Activated CD8-positive, alpha-beta T cell treated with anti-CD3 and anti-CD28 coated beads for 36 hours (primary cell): ENCODE measurements at regions not wholly inside any gene's neighbourhood (a gene's known extent, or its start where the extent isn't known, plus 50 kb on each side); places are given as distances from the start of the nearest gene placed in this dataset.

ENCODE experiments used
- ATAC-seq: fragments of 200-7000 bp; cut with Tn5 transposase; one replicate; pipeline ENCODE4 v1.10.0; 2021; ENCODE audit warnings: mild to moderate bottlenecking, moderate library complexity
- CTCF ChIA-PET: fragments of 350-600 bp; sonication (Branson Sonifier 250); formaldehyde crosslinking; loops from one replicate; lab custom pipeline; 2021; ENCODE audit warnings: antibody characterized with exemption; lab: Charles Lee
- POLR2A ChIA-PET: fragments of 350-600 bp; sonication (Branson Sonifier 250); formaldehyde crosslinking; loops from one replicate; lab custom pipeline; 2021; ENCODE audit warnings: antibody characterized with exemption; lab: Charles Lee
- DNase-seq: peaks from one replicate; pipeline ENCODE4 v3.0.0-alpha.2; 2020
- H3K27ac Mint-ChIP-seq: one replicate; pipeline ENCODE4 v1.8.0; 2021; ENCODE audit warnings: mild to moderate bottlenecking, mixed read lengths
- H3K27me3 Mint-ChIP-seq: one replicate; pipeline ENCODE4 v1.8.0; 2021; ENCODE audit warnings: mixed read lengths
- H3K36me3 Mint-ChIP-seq: one replicate; pipeline ENCODE4 v1.8.0; 2021; ENCODE audit warnings: low read depth, mixed read lengths
- H3K4me1 Mint-ChIP-seq: one replicate; pipeline ENCODE4 v1.8.0; 2021; ENCODE audit warnings: low read depth, mixed read lengths
- H3K4me3 Mint-ChIP-seq: one replicate; pipeline ENCODE4 v1.8.0; 2021; ENCODE audit warnings: mild to moderate bottlenecking, moderate library complexity, mixed read lengths
- H3K9me3 Mint-ChIP-seq: one replicate; pipeline ENCODE4 v1.8.0; 2021; ENCODE audit warnings: mixed read lengths
- intact Hi-C: fragments of 100-400 bp; cut with micrococcal nuclease; formaldehyde crosslinking; loops from one replicate; pipeline ENCODE4 v1.10.0; 2022
- TF ChIP-seq, protein P1 (sequence below): fragments of 200-600 bp; IDR thresholded peaks from one replicate; pipeline ENCODE4 v1.8.0; 2022; ENCODE audit warnings: antibody characterized with exemption, mild to moderate bottlenecking

DNA sequence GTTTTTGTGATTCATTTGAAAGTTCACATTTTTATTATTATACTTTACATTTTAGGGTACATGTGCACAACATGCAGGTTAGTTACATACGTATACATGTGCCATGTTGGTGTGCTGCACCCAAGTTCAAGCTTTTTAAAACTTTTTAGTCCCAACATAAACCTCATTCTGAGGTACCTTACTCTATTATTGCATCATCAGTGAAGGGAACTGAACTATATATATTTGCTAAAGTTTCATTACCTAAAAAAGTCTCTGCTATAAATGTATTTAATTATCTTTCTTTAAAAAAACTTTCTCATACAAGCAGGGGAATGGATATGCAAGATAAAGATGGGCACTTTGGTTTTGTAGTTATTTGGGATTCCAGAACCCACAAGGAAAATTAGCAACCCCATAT is 931.4 kb upstream of the ADGRL2 start:
- no peaks in the 10 kb centered on the region for H3K36me3 Mint-ChIP-seq
- CTCF ChIA-PET = no interaction called here
- intact Hi-C loops = no loop called here

DNA sequence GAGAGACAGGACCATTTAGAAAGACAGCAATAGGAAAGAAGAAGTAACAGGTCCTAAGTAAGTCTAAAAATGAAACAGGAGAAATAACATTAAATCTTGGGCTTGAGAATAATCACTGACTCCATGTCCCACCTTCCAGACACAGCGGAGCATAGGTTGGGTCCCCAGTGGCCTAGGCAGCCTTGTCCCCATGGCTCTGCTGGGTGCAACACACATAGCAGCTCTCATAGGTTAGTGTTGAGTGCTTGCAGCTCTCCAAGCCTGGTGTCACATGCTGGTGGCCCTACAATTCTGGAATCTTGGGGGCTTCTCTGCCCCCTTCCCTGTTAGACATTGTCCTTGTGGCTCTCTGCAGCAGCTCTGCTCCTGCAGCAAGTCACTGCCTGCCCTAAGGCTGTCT is 952.8 kb upstream of the ADGRL2 start:
- no peaks in the 10 kb centered on the region for H3K27me3 Mint-ChIP-seq
- no peak overlapping the region for H3K27ac Mint-ChIP-seq
- H3K36me3 Mint-ChIP-seq = no peaks in the 10 kb centered on the region
- no peaks in the 10 kb centered on the region for H3K4me1 Mint-ChIP-seq
- DNase-seq (no peak), ATAC-seq (no peak)
- POLR2A ChIA-PET = no interaction called here
- peaks cover 17% of the 10 kb centered on the region for H3K9me3 Mint-ChIP-seq
- intact Hi-C loops = no loop called here
- TF ChIP-seq, protein P1, sequence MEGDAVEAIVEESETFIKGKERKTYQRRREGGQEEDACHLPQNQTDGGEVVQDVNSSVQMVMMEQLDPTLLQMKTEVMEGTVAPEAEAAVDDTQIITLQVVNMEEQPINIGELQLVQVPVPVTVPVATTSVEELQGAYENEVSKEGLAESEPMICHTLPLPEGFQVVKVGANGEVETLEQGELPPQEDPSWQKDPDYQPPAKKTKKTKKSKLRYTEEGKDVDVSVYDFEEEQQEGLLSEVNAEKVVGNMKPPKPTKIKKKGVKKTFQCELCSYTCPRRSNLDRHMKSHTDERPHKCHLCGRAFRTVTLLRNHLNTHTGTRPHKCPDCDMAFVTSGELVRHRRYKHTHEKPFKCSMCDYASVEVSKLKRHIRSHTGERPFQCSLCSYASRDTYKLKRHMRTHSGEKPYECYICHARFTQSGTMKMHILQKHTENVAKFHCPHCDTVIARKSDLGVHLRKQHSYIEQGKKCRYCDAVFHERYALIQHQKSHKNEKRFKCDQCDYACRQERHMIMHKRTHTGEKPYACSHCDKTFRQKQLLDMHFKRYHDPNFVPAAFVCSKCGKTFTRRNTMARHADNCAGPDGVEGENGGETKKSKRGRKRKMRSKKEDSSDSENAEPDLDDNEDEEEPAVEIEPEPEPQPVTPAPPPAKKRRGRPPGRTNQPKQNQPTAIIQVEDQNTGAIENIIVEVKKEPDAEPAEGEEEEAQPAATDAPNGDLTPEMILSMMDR = no peak
- no peak overlapping the region for H3K4me3 Mint-ChIP-seq
- CTCF ChIA-PET = no interaction called here

More for the DNA sequence above, 931.4 kb upstream of the ADGRL2 start:
- TF ChIP-seq, protein P1 = no peak
- no peak for DNase-seq
- Mint-ChIP-seq H3K27me3 (no peaks in the 10 kb centered on the region), H3K27ac (no peak overlapping the region), H3K4me3 (no peak overlapping the region), H3K4me1 (no peaks in the 10 kb centered on the region), H3K9me3 (peaks cover 1% of the 10 kb centered on the region)
- ATAC-seq = no peak
- POLR2A ChIA-PET = no interaction called here

DNA sequence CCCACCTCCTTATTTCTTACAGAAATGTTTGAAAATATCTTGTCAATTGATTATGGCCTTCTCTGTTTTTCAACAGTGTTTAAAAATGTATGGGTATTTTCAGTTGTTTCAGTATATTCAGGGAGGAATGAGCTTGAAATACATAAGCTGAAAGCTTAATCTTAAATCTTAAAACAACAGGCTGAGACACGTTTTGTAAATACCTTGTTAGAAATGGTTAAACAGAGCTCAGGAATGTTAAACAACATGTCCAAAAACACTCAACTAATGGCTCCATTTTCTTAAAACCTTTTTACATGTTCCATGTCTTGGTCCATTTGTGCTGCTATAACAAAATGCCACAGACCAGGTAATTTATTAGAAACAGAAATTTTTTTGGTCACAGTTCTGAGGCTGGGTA is 953.8 kb upstream of the ADGRL2 start:
- intact Hi-C loops = no loop called here
- Mint-ChIP-seq H3K4me1 (no peaks in the 10 kb centered on the region), H3K27me3 (no peaks in the 10 kb centered on the region), H3K4me3 (no peak overlapping the region), H3K9me3 (peaks cover 14% of the 10 kb centered on the region), H3K27ac (no peak overlapping the region), H3K36me3 (no peaks in the 10 kb centered on the region)
- CTCF ChIA-PET = no interaction called here
- ATAC-seq (no peak), DNase-seq (no peak)
- TF ChIP-seq, protein P1 = no peak
- POLR2A ChIA-PET = no interaction called here

DNA sequence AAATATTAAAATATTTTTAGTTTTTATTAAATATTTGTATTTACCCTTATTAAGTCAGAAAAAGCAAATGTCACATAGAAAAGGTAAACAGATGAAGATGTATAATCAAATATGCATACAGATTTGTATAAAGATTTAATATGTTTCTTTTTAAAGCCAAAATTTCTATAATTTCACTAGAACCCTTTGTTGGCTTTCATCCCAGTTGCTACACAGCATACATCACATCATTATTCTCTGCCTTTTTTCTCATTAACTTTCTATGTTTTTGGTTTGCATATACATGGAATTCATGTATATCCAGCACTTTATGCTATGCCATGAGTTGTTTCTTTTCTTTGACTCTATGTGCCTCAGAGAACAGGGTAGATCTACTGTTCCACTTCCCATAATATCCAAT is 957.9 kb upstream of the ADGRL2 start:
- Mint-ChIP-seq H3K27me3 (no peaks in the 10 kb centered on the region), H3K4me3 (no peak overlapping the region), H3K9me3 (peaks cover 21% of the 10 kb centered on the region), H3K4me1 (no peaks in the 10 kb centered on the region), H3K27ac (no peak overlapping the region), H3K36me3 (no peaks in the 10 kb centered on the region)
- DNase-seq (no peak), ATAC-seq (no peak)
- intact Hi-C loops = no loop called here
- CTCF ChIA-PET = no interaction called here
- TF ChIP-seq, protein P1 = no peak
- POLR2A ChIA-PET = no interaction called here

DNA sequence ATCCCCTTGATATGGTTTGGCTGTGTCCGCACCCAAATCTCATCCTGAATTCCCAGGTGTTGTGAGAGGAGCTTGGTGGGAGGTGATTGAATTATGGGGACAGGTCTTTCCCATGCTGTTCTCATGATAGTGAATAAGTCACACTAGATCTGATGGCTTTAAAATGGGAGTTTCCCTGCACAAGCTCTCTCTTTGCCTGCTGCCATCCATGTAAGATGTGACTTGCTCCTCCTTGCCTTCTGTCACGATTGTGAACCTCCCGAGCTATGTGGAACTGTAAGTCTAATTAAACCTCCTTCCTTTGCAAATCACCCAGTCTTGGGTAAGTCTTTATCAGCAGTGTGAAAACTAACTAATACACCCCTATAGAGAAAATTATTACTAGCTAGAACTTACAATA is 959.5 kb upstream of the ADGRL2 start:
- Mint-ChIP-seq H3K4me1 (no peaks in the 10 kb centered on the region), H3K27me3 (no peaks in the 10 kb centered on the region), H3K9me3 (peaks cover 20% of the 10 kb centered on the region), H3K27ac (no peak overlapping the region), H3K36me3 (no peaks in the 10 kb centered on the region), H3K4me3 (no peak overlapping the region)
- POLR2A ChIA-PET = no interaction called here
- intact Hi-C loops = no loop called here
- DNase-seq (no peak), ATAC-seq (no peak)
- CTCF ChIA-PET = no interaction called here
- TF ChIP-seq, protein P1 = no peak
